HEK293 (cell line): ENCODE measurements at regions not wholly inside any gene's neighbourhood (a gene's known extent, or its start where the extent isn't known, plus 50 kb on each side); places are given as distances from the start of the nearest gene placed in this dataset.

Experiments
- CTCF ChIA-PET: fragments of 350-600 bp; formaldehyde crosslinking; extraction: SDS; loops from one replicate; lab custom pipeline; 2021; ENCODE audit warnings: antibody characterized with exemption; lab: Yijun Ruan, JAX
- POLR2A ChIA-PET: fragments of 300-600 bp; formaldehyde crosslinking; extraction: SDS; loops from one replicate; lab custom pipeline; 2020; ENCODE audit warnings: antibody characterized with exemption, inconsistent platforms; lab: Yijun Ruan, JAX
- H3K27ac ChIP-seq: fragments of 200-500 bp; sonication (Bioruptor generic); 2 replicates; pipeline ENCODE4 v1.5.1; 2014; ENCODE audit warnings: low read depth, low read length, control low read depth, inconsistent platforms; ENCODE audit errors: extremely low read depth
- H3K36me3 ChIP-seq, 2 experiments: fragments of 200-500 bp in 1 of 2; sonication (Bioruptor generic) in 1 of 2; 1 replicate in 1 of 2; 2 replicates in 1 of 2; pipeline ENCODE4 v1.5.1; 2014 to 2017; ENCODE audit warnings: inconsistent platforms in 2 of 2, low read length in 2 of 2; ENCODE audit not compliant: control insufficient read depth in 2 of 2, insufficient read depth in 1 of 2
- H3K4me1 ChIP-seq: fragments of 200-500 bp; sonication (Bioruptor generic); 2 replicates; pipeline ENCODE4 v1.5.1; 2014; ENCODE audit warnings: mild to moderate bottlenecking, low read length, inconsistent platforms; ENCODE audit not compliant: control insufficient read depth, insufficient read depth
- H3K4me3 ChIP-seq: 2 replicates; pipeline ENCODE4 v1.5.1; 2011; ENCODE audit warnings: low read depth, mild to moderate bottlenecking, control low read depth, low read length, moderate library complexity
- H3K9me3 ChIP-seq: fragments of 200-500 bp; sonication (Bioruptor generic); 2 replicates; pipeline ENCODE4 v1.5.1; 2014; ENCODE audit warnings: low read depth, low read length, inconsistent platforms; ENCODE audit not compliant: control insufficient read depth, insufficient read depth
- GFI1B ChIP-seq: fragments of 450-650 bp; formaldehyde crosslinking; IDR thresholded peaks from 2 replicates; pipeline ENCODE4 v1.5.1; 2016; ENCODE audit warnings: missing biosample characterization, missing genetic modification characterization
- GLI2 ChIP-seq: fragments of 450-650 bp; formaldehyde crosslinking; IDR thresholded peaks from 2 replicates; pipeline ENCODE4; 2017; ENCODE audit warnings: missing biosample characterization, missing genetic modification characterization, low read depth, borderline replicate concordance
- GLI4 ChIP-seq: fragments of 450-650 bp; formaldehyde crosslinking; IDR thresholded peaks from 2 replicates; pipeline ENCODE4 v1.5.1; 2016; ENCODE audit warnings: missing biosample characterization, missing genetic modification characterization
- OVOL3 ChIP-seq: fragments of 450-650 bp; formaldehyde crosslinking; IDR thresholded peaks from 2 replicates; pipeline ENCODE4 v1.5.1; 2016; ENCODE audit warnings: missing biosample characterization, missing genetic modification characterization
- SCRT2 ChIP-seq: fragments of 450-650 bp; formaldehyde crosslinking; IDR thresholded peaks from 2 replicates; pipeline ENCODE4 v1.5.1; 2016; ENCODE audit warnings: missing biosample characterization, missing genetic modification characterization
- SETDB1 ChIP-seq: IDR thresholded peaks from one replicate; pipeline ENCODE4 v1.6.1; 2017; ENCODE audit warnings: mild to moderate bottlenecking, low read length, moderate library complexity, mixed read lengths; ENCODE audit not compliant: insufficient read length
- TRIM28 ChIP-seq: IDR thresholded peaks from 2 replicates; pipeline ENCODE4 v1.6.1; 2011; ENCODE audit warnings: low read length, control low read depth, borderline replicate concordance
- ZFP3 ChIP-seq: fragments of 450-650 bp; formaldehyde crosslinking; IDR thresholded peaks from 2 replicates; pipeline ENCODE4 v1.5.1; 2016; ENCODE audit warnings: low read depth, missing biosample characterization, missing genetic modification characterization
- ZFP41 ChIP-seq: fragments of 450-650 bp; formaldehyde crosslinking; IDR thresholded peaks from 2 replicates; pipeline ENCODE4 v1.5.1; 2016; ENCODE audit warnings: missing biosample characterization, missing genetic modification characterization, borderline replicate concordance
- ZNF280D ChIP-seq: fragments of 450-650 bp; formaldehyde crosslinking; IDR thresholded peaks from 2 replicates; pipeline ENCODE4 v1.5.1; 2016; ENCODE audit warnings: missing biosample characterization, missing genetic modification characterization
- ZNF335 ChIP-seq: fragments of 450-650 bp; formaldehyde crosslinking; conservative IDR thresholded peaks from 2 replicates; pipeline ENCODE4 v1.5.1; 2016; ENCODE audit warnings: missing biosample characterization, missing genetic modification characterization
- ZNF366 ChIP-seq: fragments of 450-650 bp; formaldehyde crosslinking; conservative IDR thresholded peaks from 2 replicates; pipeline ENCODE4 v1.5.1; 2016; ENCODE audit warnings: missing biosample characterization, missing genetic modification characterization
- ZNF404 ChIP-seq: fragments of 450-650 bp; formaldehyde crosslinking; IDR thresholded peaks from 2 replicates; pipeline ENCODE4 v1.5.1; 2017; ENCODE audit warnings: missing biosample characterization, missing genetic modification characterization
- ZNF416 ChIP-seq: fragments of 450-650 bp; formaldehyde crosslinking; IDR thresholded peaks from 2 replicates; pipeline ENCODE4 v1.5.1; 2016; ENCODE audit warnings: missing biosample characterization, missing genetic modification characterization
- ZNF514 ChIP-seq: fragments of 450-650 bp; formaldehyde crosslinking; IDR thresholded peaks from 2 replicates; pipeline ENCODE4 v1.5.1; 2016; ENCODE audit warnings: missing biosample characterization, missing genetic modification characterization
- ZNF544 ChIP-seq: fragments of 450-650 bp; formaldehyde crosslinking; IDR thresholded peaks from 2 replicates; pipeline ENCODE4 v1.5.0; 2017; ENCODE audit warnings: missing biosample characterization, missing genetic modification characterization
- ZNF558 ChIP-seq: fragments of 450-650 bp; formaldehyde crosslinking; IDR thresholded peaks from 2 replicates; pipeline ENCODE4 v1.5.1; 2016; ENCODE audit warnings: missing biosample characterization, missing genetic modification characterization
- ZNF571 ChIP-seq: fragments of 450-650 bp; formaldehyde crosslinking; IDR thresholded peaks from 2 replicates; pipeline ENCODE4 v1.5.0; 2017; ENCODE audit warnings: missing biosample characterization, missing genetic modification characterization
- ZNF580 ChIP-seq: fragments of 450-650 bp; formaldehyde crosslinking; IDR thresholded peaks from 2 replicates; pipeline ENCODE4 v1.5.1; 2016; ENCODE audit warnings: missing biosample characterization, missing genetic modification characterization
- ZNF791 ChIP-seq: fragments of 450-650 bp; formaldehyde crosslinking; IDR thresholded peaks from 2 replicates; pipeline ENCODE4 v1.5.1; 2016; ENCODE audit warnings: missing biosample characterization, missing genetic modification characterization
- ZSCAN23 ChIP-seq: fragments of 450-650 bp; formaldehyde crosslinking; IDR thresholded peaks from 2 replicates; pipeline ENCODE4 v1.5.1; 2016; ENCODE audit warnings: missing biosample characterization, missing genetic modification characterization
- ZSCAN30 ChIP-seq: fragments of 450-650 bp; IDR thresholded peaks from 2 replicates; pipeline ENCODE4 v1.5.1; 2018; ENCODE audit warnings: missing biosample characterization, mild to moderate bottlenecking, missing genetic modification characterization, moderate library complexity
- TF ChIP-seq, protein P1 (sequence below): fragments of 450-650 bp; formaldehyde crosslinking; IDR thresholded peaks from 2 replicates; pipeline ENCODE4 v1.5.1; 2016; ENCODE audit warnings: missing biosample characterization, missing genetic modification characterization, borderline replicate concordance

DNA sequence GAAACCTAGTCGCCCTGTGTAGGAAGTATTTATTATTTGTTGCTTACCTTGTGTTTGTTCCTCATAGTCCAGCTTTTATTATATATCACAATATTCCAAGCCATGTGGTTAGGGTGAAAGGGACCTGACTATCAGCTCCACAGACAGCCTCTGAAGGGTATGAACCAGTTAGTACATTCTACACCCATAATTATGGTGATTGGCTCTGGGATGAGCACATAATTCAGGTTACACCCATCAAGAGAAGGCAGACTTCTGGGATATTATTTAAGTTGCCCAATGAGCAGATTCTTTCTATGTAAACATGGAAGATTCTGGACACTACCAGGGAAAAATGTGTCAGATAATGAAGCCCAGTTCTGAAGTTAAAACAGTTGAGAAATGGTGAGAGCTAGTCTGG lies 168.0 kb downstream of the KIF4B start (continued):
- TF ChIP-seq, protein P1, sequence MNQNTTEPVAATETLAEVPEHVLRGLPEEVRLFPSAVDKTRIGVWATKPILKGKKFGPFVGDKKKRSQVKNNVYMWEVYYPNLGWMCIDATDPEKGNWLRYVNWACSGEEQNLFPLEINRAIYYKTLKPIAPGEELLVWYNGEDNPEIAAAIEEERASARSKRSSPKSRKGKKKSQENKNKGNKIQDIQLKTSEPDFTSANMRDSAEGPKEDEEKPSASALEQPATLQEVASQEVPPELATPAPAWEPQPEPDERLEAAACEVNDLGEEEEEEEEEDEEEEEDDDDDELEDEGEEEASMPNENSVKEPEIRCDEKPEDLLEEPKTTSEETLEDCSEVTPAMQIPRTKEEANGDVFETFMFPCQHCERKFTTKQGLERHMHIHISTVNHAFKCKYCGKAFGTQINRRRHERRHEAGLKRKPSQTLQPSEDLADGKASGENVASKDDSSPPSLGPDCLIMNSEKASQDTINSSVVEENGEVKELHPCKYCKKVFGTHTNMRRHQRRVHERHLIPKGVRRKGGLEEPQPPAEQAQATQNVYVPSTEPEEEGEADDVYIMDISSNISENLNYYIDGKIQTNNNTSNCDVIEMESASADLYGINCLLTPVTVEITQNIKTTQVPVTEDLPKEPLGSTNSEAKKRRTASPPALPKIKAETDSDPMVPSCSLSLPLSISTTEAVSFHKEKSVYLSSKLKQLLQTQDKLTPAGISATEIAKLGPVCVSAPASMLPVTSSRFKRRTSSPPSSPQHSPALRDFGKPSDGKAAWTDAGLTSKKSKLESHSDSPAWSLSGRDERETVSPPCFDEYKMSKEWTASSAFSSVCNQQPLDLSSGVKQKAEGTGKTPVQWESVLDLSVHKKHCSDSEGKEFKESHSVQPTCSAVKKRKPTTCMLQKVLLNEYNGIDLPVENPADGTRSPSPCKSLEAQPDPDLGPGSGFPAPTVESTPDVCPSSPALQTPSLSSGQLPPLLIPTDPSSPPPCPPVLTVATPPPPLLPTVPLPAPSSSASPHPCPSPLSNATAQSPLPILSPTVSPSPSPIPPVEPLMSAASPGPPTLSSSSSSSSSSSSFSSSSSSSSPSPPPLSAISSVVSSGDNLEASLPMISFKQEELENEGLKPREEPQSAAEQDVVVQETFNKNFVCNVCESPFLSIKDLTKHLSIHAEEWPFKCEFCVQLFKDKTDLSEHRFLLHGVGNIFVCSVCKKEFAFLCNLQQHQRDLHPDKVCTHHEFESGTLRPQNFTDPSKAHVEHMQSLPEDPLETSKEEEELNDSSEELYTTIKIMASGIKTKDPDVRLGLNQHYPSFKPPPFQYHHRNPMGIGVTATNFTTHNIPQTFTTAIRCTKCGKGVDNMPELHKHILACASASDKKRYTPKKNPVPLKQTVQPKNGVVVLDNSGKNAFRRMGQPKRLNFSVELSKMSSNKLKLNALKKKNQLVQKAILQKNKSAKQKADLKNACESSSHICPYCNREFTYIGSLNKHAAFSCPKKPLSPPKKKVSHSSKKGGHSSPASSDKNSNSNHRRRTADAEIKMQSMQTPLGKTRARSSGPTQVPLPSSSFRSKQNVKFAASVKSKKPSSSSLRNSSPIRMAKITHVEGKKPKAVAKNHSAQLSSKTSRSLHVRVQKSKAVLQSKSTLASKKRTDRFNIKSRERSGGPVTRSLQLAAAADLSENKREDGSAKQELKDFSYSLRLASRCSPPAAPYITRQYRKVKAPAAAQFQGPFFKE (tag by site-specific recombination), result no peak
- TF ChIP-seq ZFP41, result no peak

DNA sequence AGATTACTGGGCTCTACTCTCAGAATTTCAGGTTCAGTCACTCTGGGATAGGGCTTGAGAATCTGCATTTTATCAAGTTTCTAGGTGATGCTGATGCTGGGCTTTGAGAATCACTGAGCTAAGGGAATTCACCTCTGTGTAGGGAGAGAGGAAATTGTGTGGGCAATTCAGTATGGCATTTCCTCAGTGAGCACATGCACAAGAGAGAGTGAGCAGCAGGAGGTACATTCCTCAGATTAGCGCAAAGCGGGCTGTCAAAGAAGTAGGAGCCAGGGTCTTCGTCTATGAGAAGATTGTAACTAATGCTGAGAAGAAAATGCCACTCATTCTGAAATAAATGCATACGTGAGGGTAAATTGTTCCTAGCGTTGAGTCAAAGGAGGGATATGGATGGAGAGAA lies 175.9 kb downstream of the KIF4B start:
- Histone ChIP-seq H3K36me3 (no peaks in the 10 kb centered on the region), H3K9me3 (no peaks in the 10 kb centered on the region), H3K27ac (no peak overlapping the region), H3K4me1 (no peaks in the 10 kb centered on the region), H3K4me3 (no peak overlapping the region)
- CTCF ChIA-PET, result no interaction called here
- TF ChIP-seq ZSCAN23 (no peak), GLI4 (no peak)
- POLR2A ChIA-PET, result no interaction called here

DNA sequence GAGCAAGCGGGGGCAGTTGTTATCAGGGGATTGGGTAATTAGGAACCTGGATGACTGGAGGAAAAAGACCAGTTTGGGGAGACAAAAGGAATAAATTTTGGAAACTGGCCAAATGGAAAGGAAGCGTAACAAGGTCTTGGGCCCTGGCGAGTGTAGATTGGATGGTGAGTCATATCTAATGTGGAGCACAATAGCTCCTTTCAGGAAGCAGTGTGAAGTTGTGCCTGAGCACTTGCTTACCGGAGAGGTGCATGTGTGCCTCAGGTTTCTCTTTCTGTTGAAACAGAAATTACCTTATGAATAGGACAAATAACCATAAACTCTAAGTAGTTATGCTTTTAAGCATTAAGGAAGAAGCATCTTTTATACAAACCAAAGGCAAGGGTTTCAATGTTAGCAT lies 176.4 kb downstream of the KIF4B start:
- Histone ChIP-seq H3K4me1 (no peaks in the 10 kb centered on the region), H3K9me3 (no peaks in the 10 kb centered on the region), H3K27ac (no peak overlapping the region), H3K36me3 (no peaks in the 10 kb centered on the region), H3K4me3 (no peak overlapping the region)
- CTCF ChIA-PET, result no interaction called here
- POLR2A ChIA-PET, result no interaction called here
- no peak for TF ChIP-seq TRIM28
- TF ChIP-seq GLI2 (tag by site-specific recombination), result no peak
- TF ChIP-seq ZNF514 (tag by site-specific recombination), result no peak
- TF ChIP-seq ZNF791 (tag by site-specific recombination), result no peak
- no peak for TF ChIP-seq ZNF558
- no peak for TF ChIP-seq SETDB1
- no peak for TF ChIP-seq ZNF280D
- TF ChIP-seq OVOL3 (tag by site-specific recombination), result no peak
- no peak for TF ChIP-seq ZNF580 (tag by site-specific recombination)
- TF ChIP-seq ZNF335 (tag by site-specific recombination), result no peak
- no peak for TF ChIP-seq ZSCAN30 (tag by site-specific recombination)
- TF ChIP-seq GFI1B (tag by site-specific recombination), result no peak
- no peak for TF ChIP-seq ZNF366 (tag by site-specific recombination)
- TF ChIP-seq ZFP3 (tag by site-specific recombination), result no peak
- TF ChIP-seq SCRT2 (tag by site-specific recombination), result no peak
- TF ChIP-seq ZNF404, result no peak
- TF ChIP-seq ZNF544 (tag by site-specific recombination), result no peak
- no peak for TF ChIP-seq ZNF416
- TF ChIP-seq ZNF571 (tag by site-specific recombination), result no peak
